ENCODE measurements at regions not wholly inside any gene's neighbourhood (a gene's known extent, or its start where the extent isn't known, plus 50 kb on each side); places are given as distances from the start of the nearest gene placed in this dataset.

GRCh38 chr7:54699715-54700114 is 59.3 kb downstream of the SEC61G start:
- TF ChIP-seq, protein P1, sequence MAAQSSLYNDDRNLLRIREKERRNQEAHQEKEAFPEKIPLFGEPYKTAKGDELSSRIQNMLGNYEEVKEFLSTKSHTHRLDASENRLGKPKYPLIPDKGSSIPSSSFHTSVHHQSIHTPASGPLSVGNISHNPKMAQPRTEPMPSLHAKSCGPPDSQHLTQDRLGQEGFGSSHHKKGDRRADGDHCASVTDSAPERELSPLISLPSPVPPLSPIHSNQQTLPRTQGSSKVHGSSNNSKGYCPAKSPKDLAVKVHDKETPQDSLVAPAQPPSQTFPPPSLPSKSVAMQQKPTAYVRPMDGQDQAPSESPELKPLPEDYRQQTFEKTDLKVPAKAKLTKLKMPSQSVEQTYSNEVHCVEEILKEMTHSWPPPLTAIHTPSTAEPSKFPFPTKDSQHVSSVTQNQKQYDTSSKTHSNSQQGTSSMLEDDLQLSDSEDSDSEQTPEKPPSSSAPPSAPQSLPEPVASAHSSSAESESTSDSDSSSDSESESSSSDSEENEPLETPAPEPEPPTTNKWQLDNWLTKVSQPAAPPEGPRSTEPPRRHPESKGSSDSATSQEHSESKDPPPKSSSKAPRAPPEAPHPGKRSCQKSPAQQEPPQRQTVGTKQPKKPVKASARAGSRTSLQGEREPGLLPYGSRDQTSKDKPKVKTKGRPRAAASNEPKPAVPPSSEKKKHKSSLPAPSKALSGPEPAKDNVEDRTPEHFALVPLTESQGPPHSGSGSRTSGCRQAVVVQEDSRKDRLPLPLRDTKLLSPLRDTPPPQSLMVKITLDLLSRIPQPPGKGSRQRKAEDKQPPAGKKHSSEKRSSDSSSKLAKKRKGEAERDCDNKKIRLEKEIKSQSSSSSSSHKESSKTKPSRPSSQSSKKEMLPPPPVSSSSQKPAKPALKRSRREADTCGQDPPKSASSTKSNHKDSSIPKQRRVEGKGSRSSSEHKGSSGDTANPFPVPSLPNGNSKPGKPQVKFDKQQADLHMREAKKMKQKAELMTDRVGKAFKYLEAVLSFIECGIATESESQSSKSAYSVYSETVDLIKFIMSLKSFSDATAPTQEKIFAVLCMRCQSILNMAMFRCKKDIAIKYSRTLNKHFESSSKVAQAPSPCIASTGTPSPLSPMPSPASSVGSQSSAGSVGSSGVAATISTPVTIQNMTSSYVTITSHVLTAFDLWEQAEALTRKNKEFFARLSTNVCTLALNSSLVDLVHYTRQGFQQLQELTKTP (IDR thresholded peaks at IDR 0.05; ENCODE audit: low read depth in 1 of 2, partially characterized antibody in 2 of 2) = no peak
- TF ChIP-seq HNRNPLL (IDR thresholded peaks at IDR 0.05; ENCODE audit: low read depth, low read length, poor library complexity, severe bottlenecking) (no peak), SMAD4 (CRISPR knock-in tag; conservative IDR thresholded peaks at IDR 0.05) (no peak), MEF2D (tag; conservative IDR thresholded peaks at IDR 0.05; ENCODE audit: low read depth) (no peak), GABPB1 (CRISPR knock-in tag; IDR thresholded peaks at IDR 0.05) (no peak)
- no peak for FAIRE-seq
- in situ Hi-C loops (cut with MboI) = no loop called here

More at GRCh38 chr7:54699715-54700114, 59.3 kb downstream of the SEC61G start:
- H3K9me1 ChIP-seq (ENCODE audit: control insufficient read depth, insufficient read depth, low read length) = no peaks in the 10 kb centered on the region
- H3K27ac ChIP-seq (ENCODE audit: extremely low read depth, low read depth, low read length) = no peak overlapping the region
- no peak overlapping the region for H3K4me3 ChIP-seq
- H3K4me2 ChIP-seq (ENCODE audit: insufficient read depth, low read length) = no peak overlapping the region
- no peaks in the 10 kb centered on the region for H4K20me1 ChIP-seq (replicated peaks; ENCODE audit: control insufficient read depth, insufficient read depth, low read length)
- H3K27me3 ChIP-seq (ENCODE audit: control insufficient read depth in 2 of 2, insufficient read depth in 2 of 2, low read length in 2 of 2) = peaks cover 0 to 14% of the 10 kb centered on the region in 2 experiments; a peak in 2 of 5 replicates
- no peaks in the 10 kb centered on the region for H3K36me3 ChIP-seq (ENCODE audit: control insufficient read depth, insufficient read depth, low read length)
- no peak overlapping the region for H2AFZ ChIP-seq (ENCODE audit: low read depth, low read length)
- intact Hi-C loops (cut with micrococcal nuclease) = no loop called here
- H3K9me3 ChIP-seq (replicated peaks; ENCODE audit: control insufficient read depth, insufficient read depth, low read depth, low read length) = no peaks in the 10 kb centered on the region
- no peaks in the 10 kb centered on the region for H3K79me2 ChIP-seq (ENCODE audit: control insufficient read depth, insufficient read depth, low read length)
- POLR2A ChIA-PET = no interaction called here
- no TSS peak for BruUV-seq (replicated peaks)
- WGBS (ENCODE audit: insufficient coverage, low coverage, missing lambda C conversion rate) = 0% methylated on average over 5 of the region's 5 CpGs
- ATAC-seq (no peak), DNase-seq (ENCODE audit: extremely low read depth in 1 of 4, low spot score in 3 of 4) (no peak)
- H3K4me1 ChIP-seq (replicated peaks in 1 of 2; ENCODE audit: control insufficient read depth in 2 of 2, insufficient read depth in 2 of 2, low read length in 2 of 2) = peaks cover 0 to 4% of the 10 kb centered on the region in 2 experiments; a peak in 2 of 5 replicates
- CTCF ChIA-PET (ENCODE audit: low intra/inter-chr PET ratio) = no interaction called here
- no peak overlapping the region for H3K9ac ChIP-seq (ENCODE audit: insufficient read depth in 1 of 2, low read depth in 2 of 2, low read length in 2 of 2)

Data from K562 (cell line).